HG03469 (cell line): ENCODE measurements at regions not wholly inside any gene's neighbourhood (a gene's known extent, or its start where the extent isn't known, plus 50 kb on each side); places are given as distances from the start of the nearest gene placed in this dataset.
"Not testable (repeated sequence)": the region's sequence is repeated elsewhere in the genome, so short reads cannot be mapped to it uniquely, and the experiment has no call there.

ENCODE experiments used
- ATAC-seq: cut with Tn5 transposase; IDR thresholded peaks from one replicate; pipeline ENCODE4 v1.9.1; 2021; ENCODE audit warnings: mild to moderate bottlenecking, moderate library complexity, moderate number of reproducible peaks; ENCODE audit not compliant: unreplicated experiment

- ATAC-seq = not testable (repeated sequence)
Observed at GRCh38 chrX:76774912-76775311, 347.4 kb downstream of the MAGEE1 start.

- no peak for ATAC-seq
Observed at GRCh38 chrX:76796311-76796710, 368.8 kb downstream of the MAGEE1 start.

GRCh38 chrX:76802708-76803107, 375.2 kb downstream of the MAGEE1 start:
- no peak for ATAC-seq

GRCh38 chrX:76815754-76816153, 388.2 kb downstream of the MAGEE1 start:
- ATAC-seq = no peak

- ATAC-seq = not testable (repeated sequence)
Observed at GRCh38 chrX:76817279-76817678, 389.8 kb downstream of the MAGEE1 start.

GRCh38 chrX:76821276-76821675, 393.8 kb downstream of the MAGEE1 start:
- no peak for ATAC-seq

GRCh38 chrX:76827672-76828071, 400.2 kb downstream of the MAGEE1 start:
- no peak for ATAC-seq

- ATAC-seq = not testable (repeated sequence)
Observed at GRCh38 chrX:76840902-76841301, 413.4 kb downstream of the MAGEE1 start.

- ATAC-seq = no peak
Observed at GRCh38 chrX:76850851-76851250, 423.3 kb downstream of the MAGEE1 start.

GRCh38 chrX:76862509-76862908, 435.0 kb downstream of the MAGEE1 start:
- no peak for ATAC-seq

- no peak for ATAC-seq
Observed at GRCh38 chrX:76893930-76894329, 466.4 kb downstream of the MAGEE1 start.

- no peak for ATAC-seq
Observed at GRCh38 chrX:76915836-76916235, 488.3 kb downstream of the MAGEE1 start.

GRCh38 chrX:76918033-76918432, 490.5 kb downstream of the MAGEE1 start:
- no peak for ATAC-seq

- peak; percentile 46 for ATAC-seq
Observed at GRCh38 chrX:76919761-76920160, 492.3 kb downstream of the MAGEE1 start.

- no peak for ATAC-seq
Observed at GRCh38 chrX:76920607-76921006, 493.1 kb downstream of the MAGEE1 start.

- no peak for ATAC-seq
Observed at GRCh38 chrX:76921176-76921575, 493.7 kb downstream of the MAGEE1 start.

GRCh38 chrX:76922100-76922499, 494.6 kb downstream of the MAGEE1 start:
- no peak for ATAC-seq

- not testable (repeated sequence) for ATAC-seq
Observed at GRCh38 chrX:76924616-76925015, 497.1 kb downstream of the MAGEE1 start.

GRCh38 chrX:76931518-76931917, 504.0 kb downstream of the MAGEE1 start:
- no peak for ATAC-seq

GRCh38 chrX:76957485-76957884, 489.7 kb upstream of the FGF16 start:
- no peak for ATAC-seq

- ATAC-seq = peak; percentile 50
Observed at GRCh38 chrX:76971393-76972376, 475.5 kb upstream of the FGF16 start.

GRCh38 chrX:76977452-76977851, 469.7 kb upstream of the FGF16 start:
- no peak for ATAC-seq
